ENCODE measurements at regions not wholly inside any gene's neighbourhood (a gene's known extent, or its start where the extent isn't known, plus 50 kb on each side); places are given as distances from the start of the nearest gene placed in this dataset.

DNA sequence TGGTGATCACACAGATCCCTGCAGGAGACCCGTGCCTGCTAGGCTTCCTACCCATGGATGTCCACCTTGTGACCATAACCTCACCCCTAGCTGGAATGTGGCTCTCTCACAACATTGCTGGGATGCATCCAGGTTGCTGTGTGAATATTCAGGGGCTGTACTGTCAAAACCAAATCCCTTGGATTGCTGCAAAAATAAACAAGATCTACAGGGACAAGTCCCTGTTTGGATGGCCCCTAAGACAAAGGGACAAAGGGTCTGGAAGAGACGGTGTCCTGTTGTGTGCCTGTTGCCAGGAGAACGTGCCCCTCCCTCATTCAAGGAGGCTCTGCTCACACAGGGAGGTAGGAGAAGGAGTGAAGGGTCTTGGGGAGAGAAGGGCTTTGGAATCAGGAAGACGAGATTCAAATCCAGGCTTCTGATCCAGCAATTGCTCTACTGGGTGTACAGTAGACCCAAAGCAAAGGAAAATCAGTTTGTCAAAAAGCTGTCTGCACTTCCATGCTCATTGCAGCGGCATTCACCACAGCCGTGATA lies 89.2 kb upstream of the WASF3 start:
- DNase-seq, result no peak
- H3F3A ChIP-seq (ENCODE audit: insufficient read depth, low read length), result no peaks in the 10 kb centered on the region
- H3K9ac ChIP-seq (ENCODE audit: low read length), result no peak overlapping the region
- H3K4me2 ChIP-seq (ENCODE audit: low read depth, low read length), result no peak overlapping the region
- H2AFZ ChIP-seq (ENCODE audit: low read length), result no peak overlapping the region
- H3K9me3 ChIP-seq (replicated peaks; ENCODE audit: insufficient read depth, low read length), result no peaks in the 10 kb centered on the region
- no peaks in the 10 kb centered on the region for H4K20me1 ChIP-seq (ENCODE audit: insufficient read depth, low read length)
- TF ChIP-seq EZH2 (optimal IDR thresholded peaks at IDR 0.05; ENCODE audit: low read depth, low read length), result no peak
- no peak for TF ChIP-seq EZH2phosphoT487 (IDR thresholded peaks at IDR 0.05; ENCODE audit: low read length)
- TF ChIP-seq, protein P1, sequence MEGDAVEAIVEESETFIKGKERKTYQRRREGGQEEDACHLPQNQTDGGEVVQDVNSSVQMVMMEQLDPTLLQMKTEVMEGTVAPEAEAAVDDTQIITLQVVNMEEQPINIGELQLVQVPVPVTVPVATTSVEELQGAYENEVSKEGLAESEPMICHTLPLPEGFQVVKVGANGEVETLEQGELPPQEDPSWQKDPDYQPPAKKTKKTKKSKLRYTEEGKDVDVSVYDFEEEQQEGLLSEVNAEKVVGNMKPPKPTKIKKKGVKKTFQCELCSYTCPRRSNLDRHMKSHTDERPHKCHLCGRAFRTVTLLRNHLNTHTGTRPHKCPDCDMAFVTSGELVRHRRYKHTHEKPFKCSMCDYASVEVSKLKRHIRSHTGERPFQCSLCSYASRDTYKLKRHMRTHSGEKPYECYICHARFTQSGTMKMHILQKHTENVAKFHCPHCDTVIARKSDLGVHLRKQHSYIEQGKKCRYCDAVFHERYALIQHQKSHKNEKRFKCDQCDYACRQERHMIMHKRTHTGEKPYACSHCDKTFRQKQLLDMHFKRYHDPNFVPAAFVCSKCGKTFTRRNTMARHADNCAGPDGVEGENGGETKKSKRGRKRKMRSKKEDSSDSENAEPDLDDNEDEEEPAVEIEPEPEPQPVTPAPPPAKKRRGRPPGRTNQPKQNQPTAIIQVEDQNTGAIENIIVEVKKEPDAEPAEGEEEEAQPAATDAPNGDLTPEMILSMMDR (IDR thresholded peaks at IDR 0.05; ENCODE audit: low read length), result no peak
- H3K4me1 ChIP-seq (ENCODE audit: low read length), result no peaks in the 10 kb centered on the region
- H3K9me2 ChIP-seq (replicated peaks; ENCODE audit: insufficient read depth, low read length), result no peaks in the 10 kb centered on the region
- H3K36me3 ChIP-seq (replicated peaks; ENCODE audit: insufficient read depth, low read length), result no peaks in the 10 kb centered on the region
- H3K27ac ChIP-seq (ENCODE audit: low read length), result no peak overlapping the region
- H3K27me3 ChIP-seq (replicated peaks; ENCODE audit: insufficient read depth, low read length), result no peaks in the 10 kb centered on the region
- no peak overlapping the region for H3K4me3 ChIP-seq (ENCODE audit: low read length)
- no peaks in the 10 kb centered on the region for H3K79me2 ChIP-seq (ENCODE audit: low read length)

DNA sequence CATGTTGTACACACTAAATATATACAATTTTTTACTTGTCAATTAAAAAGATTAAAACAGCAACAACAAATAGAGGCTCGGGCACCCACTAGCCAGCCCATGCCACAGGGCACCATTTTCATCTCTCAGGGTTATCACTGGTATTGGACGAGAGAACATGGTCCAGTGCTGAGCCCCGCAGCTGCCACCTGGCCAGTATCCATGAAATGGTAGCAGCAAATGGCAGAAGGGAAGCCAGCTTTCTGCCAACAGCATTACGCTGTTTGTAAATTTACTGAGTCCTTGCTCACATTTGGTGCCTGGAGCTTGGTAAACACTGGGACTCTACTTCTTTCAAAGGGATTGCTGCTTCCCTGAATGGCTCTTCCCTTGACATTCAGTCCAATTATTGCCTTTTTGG lies 87.9 kb upstream of the WASF3 start:
- Histone ChIP-seq H3K27me3 (replicated peaks; ENCODE audit: insufficient read depth, low read length) (no peaks in the 10 kb centered on the region), H3K4me1 (ENCODE audit: low read length) (no peaks in the 10 kb centered on the region), H3K9me3 (replicated peaks; ENCODE audit: insufficient read depth, low read length) (no peaks in the 10 kb centered on the region), H3F3A (ENCODE audit: insufficient read depth, low read length) (no peaks in the 10 kb centered on the region), H3K4me3 (ENCODE audit: low read length) (no peak overlapping the region), H3K79me2 (ENCODE audit: low read length) (no peaks in the 10 kb centered on the region), H4K20me1 (ENCODE audit: insufficient read depth, low read length) (no peaks in the 10 kb centered on the region), H3K9ac (ENCODE audit: low read length) (no peak overlapping the region), H3K36me3 (replicated peaks; ENCODE audit: insufficient read depth, low read length) (no peaks in the 10 kb centered on the region), H3K27ac (ENCODE audit: low read length) (no peak overlapping the region), H3K4me2 (ENCODE audit: low read depth, low read length) (no peak overlapping the region), H2AFZ (ENCODE audit: low read length) (no peak overlapping the region), H3K9me2 (replicated peaks; ENCODE audit: insufficient read depth, low read length) (no peaks in the 10 kb centered on the region)
- no peak for DNase-seq
- no peak for TF ChIP-seq EZH2phosphoT487 (IDR thresholded peaks at IDR 0.05; ENCODE audit: low read length)
- no peak for TF ChIP-seq EZH2 (optimal IDR thresholded peaks at IDR 0.05; ENCODE audit: low read depth, low read length)
- TF ChIP-seq, protein P1 (IDR thresholded peaks at IDR 0.05; ENCODE audit: low read length), result no peak

DNA sequence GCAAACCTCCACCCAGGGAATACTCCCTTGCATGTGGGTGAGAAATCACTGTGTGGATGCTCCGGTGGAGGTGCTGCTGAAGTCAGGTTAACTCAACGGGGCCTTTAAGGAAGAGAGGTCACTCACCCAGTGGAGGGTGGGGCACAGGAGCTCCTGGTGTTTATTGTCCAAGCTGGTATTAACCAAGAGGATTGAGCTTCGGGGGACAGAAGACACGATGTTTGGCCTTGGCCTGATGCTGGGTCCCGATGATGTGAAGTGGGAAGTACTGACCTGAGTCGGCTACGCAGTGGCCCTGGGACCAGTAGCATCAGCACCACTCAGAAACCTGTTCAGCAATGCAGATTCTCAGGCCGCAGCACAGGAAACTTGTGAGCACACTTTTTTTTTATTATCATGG lies 85.7 kb upstream of the WASF3 start:
- Histone ChIP-seq H3K4me3 (ENCODE audit: low read length) (no peak overlapping the region), H3K36me3 (replicated peaks; ENCODE audit: insufficient read depth, low read length) (no peaks in the 10 kb centered on the region), H3K79me2 (ENCODE audit: low read length) (no peaks in the 10 kb centered on the region), H3K9me3 (replicated peaks; ENCODE audit: insufficient read depth, low read length) (no peaks in the 10 kb centered on the region), H4K20me1 (ENCODE audit: insufficient read depth, low read length) (no peaks in the 10 kb centered on the region), H3K27ac (ENCODE audit: low read length) (no peak overlapping the region), H3K4me2 (ENCODE audit: low read depth, low read length) (no peak overlapping the region), H3K4me1 (ENCODE audit: low read length) (no peaks in the 10 kb centered on the region), H2AFZ (ENCODE audit: low read length) (no peak overlapping the region), H3F3A (ENCODE audit: insufficient read depth, low read length) (no peaks in the 10 kb centered on the region), H3K27me3 (replicated peaks; ENCODE audit: insufficient read depth, low read length) (no peaks in the 10 kb centered on the region), H3K9ac (ENCODE audit: low read length) (no peak overlapping the region), H3K9me2 (replicated peaks; ENCODE audit: insufficient read depth, low read length) (no peaks in the 10 kb centered on the region)
- TF ChIP-seq EZH2phosphoT487 (IDR thresholded peaks at IDR 0.05; ENCODE audit: low read length), result no peak
- TF ChIP-seq EZH2 (optimal IDR thresholded peaks at IDR 0.05; ENCODE audit: low read depth, low read length), result no peak
- TF ChIP-seq, protein P1 (IDR thresholded peaks at IDR 0.05; ENCODE audit: low read length), result no peak
- no peak for DNase-seq

Measured in MM.1S (cell line).